ENCODE measurements at regions not wholly inside any gene's neighbourhood (a gene's known extent, or its start where the extent isn't known, plus 50 kb on each side); places are given as distances from the start of the nearest gene placed in this dataset.

DNA sequence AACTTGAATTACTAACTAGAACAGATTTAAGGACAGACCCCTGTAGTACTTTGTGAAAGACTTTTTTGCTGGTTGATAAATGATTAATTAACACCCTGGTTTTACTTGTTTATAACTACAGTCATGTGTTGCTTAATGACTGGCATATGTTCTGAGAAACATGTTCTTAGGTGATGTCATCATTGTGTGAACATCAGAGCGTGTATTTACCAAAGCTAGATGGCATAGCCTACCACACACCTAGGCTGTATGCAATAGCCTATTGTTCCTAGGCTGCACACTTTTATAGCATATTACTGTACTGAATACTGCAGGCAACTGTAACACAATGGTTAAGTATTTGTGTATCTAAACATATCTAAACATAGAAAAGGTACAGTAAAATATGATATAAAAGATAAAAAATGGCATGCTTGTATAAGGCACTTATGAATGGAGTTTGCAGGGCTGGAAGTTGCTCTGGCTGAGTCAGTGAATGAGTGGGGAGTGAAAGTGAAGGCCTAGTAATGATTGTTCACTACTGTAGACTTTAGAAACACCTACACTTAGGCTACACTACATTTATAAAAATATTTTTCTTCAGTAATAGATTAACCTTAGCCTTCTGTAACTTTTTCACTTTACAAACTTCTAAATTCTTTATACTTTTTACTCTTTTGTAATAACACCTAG is 260.3 kb downstream of the KCNRG start:
- TF ChIP-seq, protein P1, sequence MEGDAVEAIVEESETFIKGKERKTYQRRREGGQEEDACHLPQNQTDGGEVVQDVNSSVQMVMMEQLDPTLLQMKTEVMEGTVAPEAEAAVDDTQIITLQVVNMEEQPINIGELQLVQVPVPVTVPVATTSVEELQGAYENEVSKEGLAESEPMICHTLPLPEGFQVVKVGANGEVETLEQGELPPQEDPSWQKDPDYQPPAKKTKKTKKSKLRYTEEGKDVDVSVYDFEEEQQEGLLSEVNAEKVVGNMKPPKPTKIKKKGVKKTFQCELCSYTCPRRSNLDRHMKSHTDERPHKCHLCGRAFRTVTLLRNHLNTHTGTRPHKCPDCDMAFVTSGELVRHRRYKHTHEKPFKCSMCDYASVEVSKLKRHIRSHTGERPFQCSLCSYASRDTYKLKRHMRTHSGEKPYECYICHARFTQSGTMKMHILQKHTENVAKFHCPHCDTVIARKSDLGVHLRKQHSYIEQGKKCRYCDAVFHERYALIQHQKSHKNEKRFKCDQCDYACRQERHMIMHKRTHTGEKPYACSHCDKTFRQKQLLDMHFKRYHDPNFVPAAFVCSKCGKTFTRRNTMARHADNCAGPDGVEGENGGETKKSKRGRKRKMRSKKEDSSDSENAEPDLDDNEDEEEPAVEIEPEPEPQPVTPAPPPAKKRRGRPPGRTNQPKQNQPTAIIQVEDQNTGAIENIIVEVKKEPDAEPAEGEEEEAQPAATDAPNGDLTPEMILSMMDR (IDR thresholded peaks at IDR 0.05; ENCODE audit: low read length, missing control alignments): no peak
- DNase-seq (ENCODE audit: low read depth): no peak

DNA sequence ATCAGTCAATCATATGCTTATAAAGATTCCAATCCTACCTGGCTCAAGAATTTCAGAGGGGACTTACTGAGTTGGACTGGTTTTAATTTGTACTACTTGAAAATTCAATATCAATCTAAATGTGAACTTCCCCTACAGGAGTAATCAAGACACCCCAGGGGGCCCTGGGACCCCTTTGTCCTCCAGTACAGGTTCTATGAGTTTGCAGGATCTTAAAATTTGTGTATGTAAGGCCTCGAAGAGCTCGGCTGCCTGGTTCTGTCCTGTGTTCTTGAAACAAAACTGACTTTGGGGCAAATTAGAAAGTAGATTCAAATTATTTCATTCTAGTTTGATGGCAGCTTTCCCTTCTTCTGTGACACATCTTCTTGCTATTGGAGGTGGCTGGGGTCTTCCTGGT is 261.3 kb downstream of the KCNRG start:
- no peak for DNase-seq (ENCODE audit: low read depth)
- TF ChIP-seq, protein P1 (IDR thresholded peaks at IDR 0.05; ENCODE audit: low read length, missing control alignments): no peak
- H3K4me3 ChIP-seq (replicated peaks; ENCODE audit: low read depth, low read length): no peak overlapping the region

More for the DNA sequence above, 260.3 kb downstream of the KCNRG start:
- no peak overlapping the region for H3K4me3 ChIP-seq (replicated peaks; ENCODE audit: low read depth, low read length)

DNA sequence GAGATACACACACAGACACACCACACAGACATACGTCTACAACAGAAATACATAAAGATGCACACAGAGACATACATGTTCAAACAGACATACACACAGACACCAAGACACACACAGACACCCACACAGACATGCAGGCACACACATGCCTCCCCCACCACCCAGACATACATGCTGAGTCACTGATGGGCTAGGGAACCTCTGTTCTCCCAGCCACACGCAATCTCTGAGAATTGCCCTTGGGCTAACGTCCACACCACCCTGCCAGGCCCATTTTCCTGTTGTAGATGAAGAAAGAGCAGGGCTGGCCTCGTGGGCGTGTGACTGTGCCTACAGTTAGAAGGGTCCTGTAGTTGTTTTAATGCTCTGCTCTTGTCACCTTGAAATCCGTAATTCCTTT is 261.9 kb downstream of the KCNRG start:
- no peak for DNase-seq (ENCODE audit: low read depth)
- TF ChIP-seq, protein P1 (IDR thresholded peaks at IDR 0.05; ENCODE audit: low read length, missing control alignments): no peak
- no peak overlapping the region for H3K4me3 ChIP-seq (replicated peaks; ENCODE audit: low read depth, low read length)

GRCh38 chr13:50277906-50278305 is 262.7 kb downstream of the KCNRG start:
- no peak for DNase-seq (ENCODE audit: low read depth)
- TF ChIP-seq, protein P1 (IDR thresholded peaks at IDR 0.05; ENCODE audit: low read length, missing control alignments): no peak

GRCh38 chr13:50280441-50280937 is 265.2 kb downstream of the KCNRG start:
- DNase-seq (ENCODE audit: low read depth): no peak
- H3K4me3 ChIP-seq (replicated peaks; ENCODE audit: low read depth, low read length): no peak overlapping the region
- TF ChIP-seq, protein P1 (IDR thresholded peaks at IDR 0.05; ENCODE audit: low read length, missing control alignments): no peak

More at GRCh38 chr13:50277906-50278305, 262.7 kb downstream of the KCNRG start:
- H3K4me3 ChIP-seq (replicated peaks; ENCODE audit: low read depth, low read length): no peak overlapping the region

DNA sequence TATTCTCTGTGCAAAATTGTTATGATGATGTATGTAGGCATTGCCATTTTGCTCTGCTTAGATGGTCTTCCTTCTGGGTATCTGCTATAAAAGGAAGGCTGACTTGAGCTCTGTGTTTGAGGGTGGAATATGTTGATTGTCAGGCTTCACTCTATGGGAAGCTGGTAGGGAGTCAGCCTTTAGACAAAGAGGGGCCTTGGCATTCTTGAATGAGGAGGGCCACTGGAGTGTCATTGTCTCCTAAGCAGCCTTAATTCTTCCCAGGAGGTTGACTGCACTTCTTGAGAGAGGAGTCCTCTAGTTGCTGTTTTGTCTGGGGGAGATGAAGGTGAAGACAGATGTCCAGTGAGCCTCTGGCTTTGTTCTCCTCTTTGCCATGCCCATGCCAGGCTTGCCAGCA is 266.8 kb downstream of the KCNRG start:
- TF ChIP-seq, protein P1 (IDR thresholded peaks at IDR 0.05; ENCODE audit: low read length, missing control alignments): no peak
- no peak overlapping the region for H3K4me3 ChIP-seq (replicated peaks; ENCODE audit: low read depth, low read length)
- no peak for DNase-seq (ENCODE audit: low read depth)

GRCh38 chr13:50283017-50283416 is 267.8 kb downstream of the KCNRG start:
- no peak for DNase-seq (ENCODE audit: low read depth)
- no peak overlapping the region for H3K4me3 ChIP-seq (replicated peaks; ENCODE audit: low read depth, low read length)
- TF ChIP-seq, protein P1 (IDR thresholded peaks at IDR 0.05; ENCODE audit: low read length, missing control alignments): no peak

Measured in fibroblast of pulmonary artery (primary cell).